ENCODE measurements at regions not wholly inside any gene's neighbourhood (a gene's known extent, or its start where the extent isn't known, plus 50 kb on each side); places are given as distances from the start of the nearest gene placed in this dataset.

- peak; percentile 6 for DNase-seq (ENCODE audit: low read depth, low spot score)
- in situ Hi-C loops (cut with HindIII; ENCODE audit: low sequenced_read_pairs) = no loop called here
- no peak overlapping the region for H3K4me3 ChIP-seq (ENCODE audit: low read depth, low read length)
- TF ChIP-seq CTCF (IDR thresholded peaks at IDR 0.05; ENCODE audit: low read depth, low read length) = no peak
Measured at GRCh38 chr17:13940858-13941665, 128.2 kb upstream of the COX10 start.

GRCh38 chr17:13941781-13942180 lies 127.5 kb upstream of the COX10 start:
- no peak for DNase-seq (ENCODE audit: low read depth, low spot score)
- in situ Hi-C loops (cut with HindIII; ENCODE audit: low sequenced_read_pairs) = no loop called here
- no peak overlapping the region for H3K4me3 ChIP-seq (ENCODE audit: low read depth, low read length)
- TF ChIP-seq CTCF (IDR thresholded peaks at IDR 0.05; ENCODE audit: low read depth, low read length) = no peak

GRCh38 chr17:13943909-13944308 lies 125.4 kb upstream of the COX10 start:
- no peak overlapping the region for H3K4me3 ChIP-seq (ENCODE audit: low read depth, low read length)
- no peak for TF ChIP-seq CTCF (IDR thresholded peaks at IDR 0.05; ENCODE audit: low read depth, low read length)
- in situ Hi-C loops (cut with HindIII; ENCODE audit: low sequenced_read_pairs) = no loop called here
- DNase-seq (ENCODE audit: low read depth, low spot score) = no peak

GRCh38 chr17:13947499-13947898 lies 121.8 kb upstream of the COX10 start:
- TF ChIP-seq CTCF (IDR thresholded peaks at IDR 0.05; ENCODE audit: low read depth, low read length) = no peak
- in situ Hi-C loops (cut with HindIII; ENCODE audit: low sequenced_read_pairs) = no loop called here
- no peak for DNase-seq (ENCODE audit: low read depth, low spot score)
- no peak overlapping the region for H3K4me3 ChIP-seq (ENCODE audit: low read depth, low read length)

GRCh38 chr17:13952009-13952750 lies 117.1 kb upstream of the COX10 start:
- H3K4me3 ChIP-seq (ENCODE audit: low read depth, low read length) = no peak overlapping the region
- in situ Hi-C loops (cut with HindIII; ENCODE audit: low sequenced_read_pairs) = no loop called here
- DNase-seq (ENCODE audit: low read depth, low spot score) = no peak
- TF ChIP-seq CTCF (IDR thresholded peaks at IDR 0.05; ENCODE audit: low read depth, low read length) = no peak

- H3K4me3 ChIP-seq (ENCODE audit: low read depth, low read length) = no peak overlapping the region
- TF ChIP-seq CTCF (IDR thresholded peaks at IDR 0.05; ENCODE audit: low read depth, low read length) = no peak
- no peak for DNase-seq (ENCODE audit: low read depth, low spot score)
- in situ Hi-C loops (cut with HindIII; ENCODE audit: low sequenced_read_pairs) = no loop called here
Measured at GRCh38 chr17:13953841-13954240, 115.5 kb upstream of the COX10 start.
